GOT3 (cell line): ENCODE measurements at regions not wholly inside any gene's neighbourhood (a gene's known extent, or its start where the extent isn't known, plus 50 kb on each side); places are given as distances from the start of the nearest gene placed in this dataset.
"Not testable (repeated sequence)": the region's sequence is repeated elsewhere in the genome, so short reads cannot be mapped to it uniquely, and the experiment has no call there.

ENCODE experiments used
- DNase-seq: peaks from one replicate; lab custom pipeline; 2025; ENCODE audit warnings: mixed read lengths; lab: John Stamatoyannopoulos, UW

DNA sequence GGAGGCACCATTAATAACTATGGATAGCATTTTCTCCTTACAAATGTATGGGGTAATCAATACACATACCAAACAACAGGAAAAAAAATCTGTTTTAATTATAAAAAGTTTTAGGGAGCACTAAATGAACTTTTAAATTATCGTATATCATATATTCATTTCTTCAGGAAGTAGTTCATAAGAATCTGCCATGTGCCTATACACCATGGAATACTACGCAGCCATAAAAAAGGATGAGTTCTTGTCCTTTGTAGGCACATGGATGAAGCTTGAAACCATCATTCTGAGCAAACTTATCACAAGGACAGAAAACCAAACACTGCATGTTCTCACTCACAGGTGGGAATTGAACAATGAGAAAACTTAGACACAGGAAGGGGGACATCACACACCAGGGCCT lies 162.1 kb upstream of the RASA1 start:
- DNase-seq = no peak

DNA sequence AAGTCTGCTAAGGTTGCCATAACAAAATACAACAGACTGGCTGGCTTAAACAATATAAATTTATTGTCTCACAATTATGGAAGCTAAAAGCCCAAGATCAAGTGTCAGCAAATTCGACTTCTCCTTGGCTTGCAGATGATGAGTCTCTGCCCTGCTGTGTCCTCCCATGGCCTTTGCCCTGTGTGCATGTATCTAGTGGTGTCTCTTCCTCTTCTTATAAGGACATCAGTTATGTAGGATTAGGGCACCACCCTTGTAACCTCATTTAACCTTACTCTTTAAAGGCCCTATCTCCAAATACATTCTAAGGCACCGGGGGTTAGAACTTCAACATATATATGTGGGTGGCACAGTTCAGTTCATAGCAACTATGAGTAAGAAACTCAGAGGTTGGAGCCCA lies 157.9 kb upstream of the RASA1 start:
- no peak for DNase-seq

DNA sequence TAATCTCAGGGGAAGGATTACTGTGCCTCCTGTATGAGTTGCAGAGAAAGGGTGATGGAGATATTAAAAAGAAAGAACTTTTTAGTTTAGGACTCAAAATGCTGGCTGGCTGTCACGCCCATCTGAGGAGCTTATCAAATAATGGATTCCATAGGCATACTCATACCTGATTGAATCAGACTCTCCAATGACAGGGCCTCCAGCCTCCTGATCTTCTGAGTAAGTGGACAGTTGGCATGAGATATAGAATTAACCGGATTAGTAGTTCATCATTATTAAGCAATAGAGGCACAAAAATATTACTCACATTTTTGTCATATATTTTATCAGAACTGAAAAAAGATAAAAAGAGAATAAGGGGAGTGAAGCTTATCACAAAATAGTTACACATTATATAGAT lies 157.0 kb upstream of the RASA1 start:
- DNase-seq = no peak

DNA sequence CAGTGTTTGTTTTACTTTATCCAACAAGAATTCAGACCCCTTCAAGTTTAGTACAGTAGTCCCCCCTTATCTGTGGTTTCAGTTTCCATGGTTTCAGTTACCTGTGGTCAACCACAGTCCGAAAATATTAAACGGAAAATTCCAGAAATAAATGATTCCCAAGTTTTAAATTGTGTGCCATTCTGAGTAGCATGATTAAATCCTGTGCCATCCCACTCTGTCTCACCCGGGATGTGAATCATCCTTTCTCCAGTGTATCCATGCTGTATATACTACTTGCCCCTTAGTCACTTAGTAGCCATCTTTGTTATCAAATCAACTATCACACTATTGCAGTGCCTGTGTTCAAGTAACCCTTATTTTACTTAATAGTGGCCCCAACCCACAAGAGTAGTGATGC lies 153.8 kb upstream of the RASA1 start:
- no peak for DNase-seq

DNA sequence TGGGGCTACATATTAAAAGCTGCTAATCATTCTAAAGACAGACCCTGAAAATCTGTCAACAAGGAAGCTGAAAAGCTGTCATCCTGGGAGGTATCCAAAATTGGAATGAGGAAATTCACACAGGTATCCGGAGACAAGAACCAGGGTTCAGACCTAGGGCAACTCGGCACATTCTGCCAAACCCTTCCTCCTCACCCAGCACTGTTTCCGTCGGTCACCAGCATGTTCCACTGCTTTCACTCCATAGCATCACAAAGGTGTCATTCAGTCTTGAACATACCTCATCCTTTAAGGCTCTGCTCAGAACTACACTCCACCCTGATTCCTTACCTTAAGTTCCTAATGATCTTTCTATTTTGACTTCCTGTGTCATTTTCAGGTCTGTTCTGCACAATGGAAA lies 153.1 kb upstream of the RASA1 start:
- DNase-seq = no peak

DNA sequence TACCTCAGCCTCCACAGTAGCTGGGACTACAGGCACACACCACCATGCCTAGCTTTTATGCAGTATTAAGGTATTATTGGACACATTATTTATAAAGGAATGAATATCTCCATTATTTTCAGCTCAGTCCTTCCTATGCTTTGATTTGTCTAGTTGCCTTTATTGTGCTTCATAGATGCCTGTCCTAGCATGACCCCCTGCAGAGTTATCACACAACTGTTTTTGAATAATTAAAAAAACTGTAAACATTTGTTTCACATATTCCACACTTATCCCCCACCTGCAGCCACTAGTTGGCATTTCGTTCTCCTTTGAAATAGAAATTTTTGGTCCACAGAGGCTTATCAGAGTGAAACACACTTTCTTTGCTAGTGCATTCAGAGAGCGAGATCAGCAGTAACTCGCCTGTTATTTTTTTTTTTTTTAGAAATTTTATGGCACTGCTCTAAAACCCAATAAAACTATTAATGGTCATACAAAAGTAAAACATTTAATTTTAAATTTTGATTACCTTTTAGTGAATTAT lies 151.8 kb upstream of the RASA1 start:
- DNase-seq = no peak

DNA sequence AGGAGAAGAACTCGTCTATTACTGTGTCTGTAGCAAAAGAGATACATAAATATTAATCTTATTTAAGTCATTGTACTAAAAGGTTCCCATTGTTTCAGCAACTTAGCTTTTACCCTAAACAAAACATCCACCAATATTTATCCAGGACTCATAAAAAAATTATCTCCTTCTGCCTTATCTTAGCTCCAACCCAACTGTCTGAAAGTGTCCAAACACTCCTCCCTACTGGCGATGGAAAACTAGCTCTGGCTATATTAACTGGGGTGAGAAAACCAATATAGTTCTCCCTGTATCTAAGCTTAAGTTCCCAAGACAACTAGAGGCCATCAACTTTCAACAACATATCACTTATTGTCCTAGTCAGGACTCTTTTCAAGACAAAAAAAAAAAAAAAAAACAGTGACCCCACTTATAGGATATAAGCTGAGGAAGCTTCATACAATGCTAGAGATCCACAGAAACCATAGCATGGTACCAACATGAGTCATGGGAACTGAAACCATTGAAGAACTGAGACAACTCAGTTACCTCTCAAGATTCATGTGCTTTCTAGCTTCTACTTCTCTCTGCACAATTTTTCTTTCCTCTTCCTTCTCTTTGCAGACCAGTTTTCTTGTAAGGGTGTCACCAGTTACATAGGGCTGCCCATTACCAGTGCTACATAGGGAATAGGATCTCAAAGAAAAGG lies 150.7 kb upstream of the RASA1 start:
- no peak for DNase-seq

DNA sequence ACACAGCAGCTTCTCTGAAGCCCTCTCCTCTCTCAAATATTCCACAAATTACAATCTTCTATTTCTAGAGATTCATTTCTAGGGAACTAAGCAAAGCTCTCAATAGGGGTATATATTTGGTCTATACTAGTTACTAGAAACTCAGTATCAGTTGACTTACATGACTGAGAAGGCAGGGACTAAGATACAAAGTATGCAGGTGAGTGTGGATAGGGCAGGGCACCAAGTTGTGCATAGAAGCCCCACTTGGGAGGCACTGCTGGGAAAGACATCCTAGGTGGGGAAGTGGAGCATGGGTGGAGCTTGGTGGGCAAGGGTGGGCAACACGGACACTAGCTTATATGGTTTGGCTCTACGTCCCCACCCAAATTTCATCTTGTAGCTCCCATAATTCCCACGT lies 148.1 kb upstream of the RASA1 start:
- DNase-seq = no peak

DNA sequence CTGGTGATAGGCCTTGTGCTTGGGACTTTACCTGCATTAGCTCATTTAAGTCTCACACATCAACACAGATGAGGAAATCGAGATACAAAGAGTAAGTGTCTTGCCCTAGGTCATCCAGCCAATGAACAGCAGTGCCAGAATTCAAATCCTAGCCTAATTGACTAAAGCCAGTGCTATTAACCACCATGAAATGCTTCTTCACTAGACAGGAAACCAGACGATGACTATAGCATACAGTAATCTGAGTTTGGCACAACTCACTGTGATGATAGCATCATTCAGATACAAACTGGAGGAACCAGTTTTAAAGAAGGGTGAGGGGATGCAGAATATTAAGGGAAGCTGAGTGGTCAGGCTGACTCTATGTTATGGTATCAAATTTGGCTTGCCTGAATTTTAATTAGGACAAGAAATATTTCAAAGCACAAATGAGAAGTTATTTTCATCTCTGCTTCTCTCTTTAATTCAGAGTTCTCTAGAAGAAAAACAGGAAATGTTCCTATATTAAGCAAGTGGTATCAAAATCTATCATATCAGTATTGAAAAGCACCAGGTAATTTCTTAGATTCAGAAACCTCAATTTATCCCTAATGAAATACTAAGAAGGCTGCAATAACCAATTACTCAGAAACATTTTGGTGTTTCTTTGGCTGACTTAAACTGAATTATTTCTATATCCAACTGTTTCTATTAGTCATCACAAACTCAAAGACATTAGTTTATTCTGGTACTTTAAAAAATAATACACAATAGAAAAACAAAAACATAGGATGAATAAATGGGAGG lies 147.0 kb upstream of the RASA1 start:
- DNase-seq = no peak

DNA sequence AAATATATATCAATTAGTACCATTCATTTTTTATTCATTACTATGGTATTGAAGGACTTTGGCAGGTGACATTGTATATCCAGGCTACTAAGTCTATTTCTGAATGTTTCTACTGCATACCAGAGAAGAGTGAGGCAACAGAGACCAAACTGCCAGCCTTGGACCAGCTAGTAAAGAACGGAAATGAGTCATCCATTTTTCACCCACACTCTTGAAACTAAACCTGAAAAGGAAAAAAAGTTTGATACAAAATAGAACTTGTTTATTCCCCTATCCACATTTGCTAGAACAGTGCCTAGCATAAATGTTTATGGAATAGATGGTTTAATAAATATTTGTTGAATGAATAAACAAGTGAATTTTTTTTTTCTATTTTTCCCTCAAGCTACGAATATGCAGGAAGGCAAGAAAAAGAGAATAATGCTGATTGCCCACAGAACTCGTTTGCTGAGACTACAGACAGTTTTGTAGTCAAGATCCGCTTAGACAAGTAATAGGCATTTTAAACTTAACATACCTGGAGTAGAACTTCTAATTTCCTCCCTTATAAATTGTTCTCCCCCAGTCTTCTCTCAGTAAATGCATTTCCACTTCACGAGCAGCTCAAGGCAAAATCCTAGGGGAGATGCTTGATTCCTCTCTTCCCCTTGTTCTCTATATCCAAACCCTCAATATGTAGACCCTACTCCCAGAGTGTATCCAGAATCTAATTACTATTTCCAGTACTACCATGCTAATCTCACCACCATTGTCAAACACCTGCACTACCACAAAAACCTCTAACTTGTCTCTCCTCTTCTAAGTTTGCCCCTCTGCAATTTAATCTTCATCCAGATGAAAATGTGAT lies 146.2 kb upstream of the RASA1 start:
- no peak for DNase-seq

DNA sequence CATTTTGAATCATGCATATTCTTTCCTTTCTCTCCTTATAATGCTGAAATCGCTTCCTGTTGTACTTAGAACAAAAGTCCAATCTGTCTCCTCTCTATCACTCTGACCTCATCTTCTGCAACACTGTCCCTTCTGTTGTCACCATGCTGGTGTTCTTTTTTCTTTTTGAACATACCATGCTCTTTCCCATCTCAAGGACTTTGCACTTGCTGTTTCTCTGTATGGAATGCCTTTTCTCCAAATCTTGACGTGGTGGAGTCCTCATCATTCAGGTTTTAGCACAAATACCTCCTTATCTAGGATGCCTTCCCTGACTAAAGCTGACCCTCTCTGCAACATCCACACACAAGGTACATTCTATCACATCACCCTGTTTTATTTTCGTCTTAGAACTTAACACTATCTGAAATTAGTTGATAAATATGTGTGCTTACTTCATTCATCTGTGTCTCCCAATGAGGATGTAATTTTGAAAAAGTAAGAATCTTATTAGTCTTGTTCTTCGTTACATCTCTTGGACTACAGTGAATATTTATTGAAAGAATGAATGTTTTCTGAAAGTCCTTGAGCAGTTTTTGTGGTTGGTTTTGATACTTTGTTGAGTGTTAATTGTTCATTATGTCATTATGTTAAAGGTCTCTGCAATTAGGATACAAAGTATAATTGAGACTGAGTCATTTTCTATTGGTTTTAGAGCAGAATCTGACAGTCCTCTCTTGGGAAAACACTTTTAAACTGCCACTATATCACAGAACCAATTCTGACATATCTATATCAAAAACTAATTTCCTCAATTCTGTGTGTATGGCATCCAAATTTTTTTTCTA lies 145.3 kb upstream of the RASA1 start:
- no peak for DNase-seq

DNA sequence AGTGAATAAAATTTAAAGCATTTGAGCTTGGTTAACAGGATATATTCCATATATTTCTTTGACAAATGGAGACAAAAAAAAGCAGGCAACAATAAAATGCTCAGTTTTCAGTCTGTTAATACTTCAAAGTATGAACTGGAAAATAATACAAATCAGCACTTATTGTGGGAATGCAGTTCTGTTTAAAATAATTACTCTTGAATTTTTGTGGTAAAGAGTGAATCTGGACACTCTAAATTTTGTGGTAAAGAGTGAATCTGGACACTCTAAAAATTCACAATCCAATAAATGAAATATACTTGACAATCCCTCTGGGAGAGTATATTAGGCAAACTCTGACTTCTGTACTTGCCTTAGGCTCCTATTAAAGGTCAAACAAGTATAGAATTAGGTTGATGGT lies 141.9 kb upstream of the RASA1 start:
- DNase-seq = no peak

DNA sequence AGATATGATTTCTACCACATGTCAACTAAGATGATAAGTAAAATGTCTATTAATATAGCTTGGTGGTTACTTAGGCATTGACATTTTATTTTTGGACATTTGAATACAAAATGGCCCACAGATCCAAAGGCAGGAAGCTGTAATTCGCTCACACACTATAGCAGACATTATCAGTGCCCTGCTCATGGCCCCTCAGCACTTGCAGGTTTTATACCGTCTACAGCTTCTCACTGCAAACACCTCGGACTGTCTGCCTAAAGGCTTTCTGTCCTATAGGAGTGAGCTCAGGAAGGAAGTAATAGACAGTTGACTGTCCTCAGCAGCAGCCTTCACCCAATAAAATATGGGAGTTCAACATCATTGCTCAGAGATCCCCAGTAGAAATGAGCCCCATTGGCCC lies 140.8 kb upstream of the RASA1 start:
- no peak for DNase-seq

DNA sequence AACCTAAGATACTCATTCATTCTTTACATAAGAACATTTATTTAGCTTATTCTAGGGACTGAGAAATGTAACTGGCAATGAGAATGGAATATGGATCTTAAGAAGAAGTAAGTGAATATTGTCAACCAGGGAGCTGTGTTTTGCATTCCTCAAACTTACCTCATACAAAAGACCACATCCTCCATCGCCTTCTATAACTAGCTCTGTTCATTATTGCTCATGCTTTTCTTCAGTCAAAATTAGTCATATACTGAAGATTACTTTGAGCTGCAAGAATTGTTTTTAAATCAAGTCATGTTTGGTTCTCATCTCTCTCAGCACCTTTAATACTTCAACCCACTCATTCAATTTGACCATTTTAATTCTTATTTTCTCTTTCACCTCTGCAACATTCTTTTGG lies 140.3 kb upstream of the RASA1 start:
- DNase-seq = no peak

DNA sequence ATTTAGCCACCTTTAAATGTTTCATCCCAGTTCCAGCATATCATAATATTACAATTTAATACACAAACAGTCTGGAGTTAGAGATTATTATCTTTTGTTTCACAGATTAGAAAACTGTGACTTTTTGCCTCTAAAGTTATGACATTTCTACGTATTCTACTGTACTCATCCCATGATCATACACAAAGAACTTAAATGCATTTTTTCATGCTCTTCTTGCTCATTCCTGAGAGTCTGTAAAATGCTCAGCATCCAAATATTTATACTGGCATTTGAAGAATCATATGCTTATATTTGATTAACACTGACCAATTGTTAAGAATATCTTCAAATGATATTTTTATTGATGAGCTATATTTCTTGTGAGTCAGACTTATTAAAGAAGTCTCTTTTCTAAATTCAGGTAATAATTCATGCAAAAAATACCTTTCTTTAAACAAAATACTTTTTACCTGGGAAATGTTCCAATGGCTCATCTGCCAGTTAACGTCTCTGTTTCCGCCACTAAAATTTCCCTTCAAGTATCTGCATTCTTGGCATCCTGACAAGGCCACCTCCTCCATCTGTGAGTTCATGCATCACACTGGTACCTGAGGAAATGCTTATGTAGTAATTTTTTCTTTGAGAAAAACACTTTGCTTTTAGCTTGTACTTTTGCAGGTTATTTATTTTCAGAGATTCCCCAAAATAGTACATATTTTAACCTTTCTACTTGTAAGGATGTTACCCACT lies 139.6 kb upstream of the RASA1 start:
- DNase-seq = no peak

DNA sequence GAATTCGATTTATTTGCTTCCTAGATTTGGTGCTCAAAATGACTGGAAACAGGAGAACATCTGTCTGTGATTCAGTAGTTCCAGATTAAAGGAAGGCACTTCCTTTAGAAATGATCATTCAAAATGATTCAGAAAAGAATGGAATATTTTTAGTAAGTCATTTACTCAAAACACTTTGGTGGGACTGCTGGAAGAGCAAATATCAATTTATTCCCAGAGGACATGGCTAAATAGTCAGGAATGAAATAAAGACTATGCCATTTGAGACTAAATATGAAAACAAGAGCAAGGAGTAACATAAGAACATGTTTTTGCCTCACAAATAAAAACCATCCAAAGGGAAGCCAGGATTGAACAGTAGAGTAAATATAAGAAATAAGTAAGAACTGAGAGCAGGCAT lies 138.6 kb upstream of the RASA1 start:
- DNase-seq = no peak

DNA sequence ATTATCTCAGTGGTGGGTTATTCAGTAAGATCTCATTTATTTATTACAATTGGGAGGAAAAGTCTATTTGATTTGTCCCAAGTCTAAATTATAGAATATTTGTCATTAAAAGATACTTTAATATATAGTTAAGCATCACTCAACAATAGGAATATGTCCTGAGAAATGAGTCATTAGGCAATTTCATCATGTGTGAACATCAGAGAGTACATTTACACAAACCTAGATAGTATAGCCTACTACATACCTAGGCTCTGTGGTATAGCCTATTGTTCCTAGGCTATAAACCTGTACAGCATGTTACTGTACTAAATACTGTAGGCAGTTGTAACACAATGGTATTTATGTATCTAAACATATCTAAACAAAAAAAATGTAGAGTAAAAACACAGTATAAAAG lies 135.0 kb upstream of the RASA1 start:
- DNase-seq = no peak

DNA sequence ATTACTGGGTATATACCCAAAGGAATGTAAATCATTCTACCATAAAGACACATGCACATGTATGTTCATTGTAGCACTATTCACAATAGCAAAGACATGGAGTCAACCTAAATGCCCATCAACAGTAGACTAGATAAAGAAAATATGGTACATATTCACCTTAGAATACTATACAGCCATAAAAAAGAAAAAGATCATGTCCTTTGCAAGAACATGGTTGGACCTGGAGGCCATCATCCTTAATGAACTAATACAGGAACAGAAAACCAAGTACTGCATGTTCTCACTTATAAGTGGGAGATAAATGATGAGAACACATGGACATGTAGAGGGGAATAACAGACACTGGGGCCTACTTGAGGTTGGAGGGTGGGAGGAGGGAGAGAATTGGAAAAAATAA lies 133.2 kb upstream of the RASA1 start:
- not testable (repeated sequence) for DNase-seq

DNA sequence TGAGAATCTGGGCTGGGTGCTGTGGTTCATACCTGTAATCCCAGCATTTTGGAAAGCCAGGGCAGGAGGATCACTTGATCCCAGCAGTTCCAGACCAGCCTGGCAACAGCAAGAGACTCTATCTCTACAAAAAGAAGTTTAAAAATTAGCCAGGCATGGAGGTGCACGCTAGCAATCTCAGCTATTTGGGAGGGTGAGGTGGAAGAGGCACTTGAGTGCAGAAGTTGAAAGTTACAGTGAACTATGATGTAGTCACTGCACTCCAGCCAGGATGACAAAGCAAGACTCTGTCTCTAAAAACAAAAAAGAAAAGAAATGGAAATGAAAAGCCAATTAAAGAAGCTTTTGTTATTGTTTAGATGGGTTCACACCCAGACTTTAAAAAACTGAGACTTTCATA lies 131.6 kb upstream of the RASA1 start:
- no peak for DNase-seq

DNA sequence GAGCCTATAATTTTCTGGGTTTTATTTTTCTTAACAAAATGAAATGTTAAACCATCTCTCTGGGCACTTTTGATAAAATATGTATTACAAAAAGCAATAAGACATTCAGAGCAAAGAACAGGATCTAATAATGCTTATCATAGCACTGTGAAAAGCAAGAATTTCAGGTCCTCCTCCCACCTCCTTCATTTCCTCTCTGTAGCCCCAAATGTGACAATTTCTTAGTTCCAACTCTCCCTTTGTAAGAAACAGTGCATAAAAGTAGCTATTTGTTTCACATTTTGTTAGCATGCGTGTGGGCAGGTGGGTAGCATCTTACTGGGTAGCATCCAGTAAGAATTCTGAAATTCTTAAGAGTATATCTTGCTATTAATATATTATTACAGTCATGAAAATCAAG lies 130.9 kb upstream of the RASA1 start:
- no peak for DNase-seq

DNA sequence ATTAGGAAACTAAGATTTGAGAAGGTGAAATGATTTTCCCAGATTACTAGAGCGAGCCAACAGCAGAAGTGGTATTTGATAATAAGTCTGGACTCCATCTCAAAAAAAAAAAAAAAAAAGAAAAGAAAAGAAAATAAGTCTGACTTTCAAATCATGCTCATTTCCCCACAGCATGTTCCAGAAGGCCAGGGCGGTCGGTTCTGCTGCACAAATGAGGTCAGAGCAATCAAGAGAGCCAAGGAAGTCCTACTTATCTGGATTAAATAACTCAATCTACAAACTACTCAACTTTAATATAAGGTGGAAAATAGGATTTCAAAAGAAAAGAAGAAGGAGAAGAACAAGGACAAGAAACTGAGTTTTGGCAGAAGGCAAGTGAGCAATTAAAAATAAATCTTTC lies 130.4 kb upstream of the RASA1 start:
- no peak for DNase-seq
